Osteoblast (primary cell): ENCODE measurements at regions not wholly inside any gene's neighbourhood (a gene's known extent, or its start where the extent isn't known, plus 50 kb on each side); places are given as distances from the start of the nearest gene placed in this dataset.

Experiments
- DNase-seq: peaks from one replicate; pipeline ENCODE4 v3.0.0; 2011; ENCODE audit warnings: low spot score, mixed read lengths; ENCODE audit not compliant: insufficient read length; ENCODE audit errors: missing footprints
- H2AFZ ChIP-seq: 2 replicates; pipeline ENCODE4 v1.6.0; 2011; ENCODE audit warnings: mild to moderate bottlenecking, low read length
- H3K27ac ChIP-seq: 2 replicates; pipeline ENCODE4 v1.5.1; 2011; ENCODE audit warnings: mild to moderate bottlenecking, low read depth, low read length, moderate library complexity
- H3K27me3 ChIP-seq: 2 replicates; pipeline ENCODE4 v1.6.0; 2012; ENCODE audit warnings: mild to moderate bottlenecking, control low read depth, inconsistent platforms, low read length, moderate library complexity; ENCODE audit not compliant: insufficient read depth
- H3K36me3 ChIP-seq: 2 replicates; pipeline ENCODE4 v1.5.1; 2011; ENCODE audit warnings: mild to moderate bottlenecking, low read length, control low read depth, moderate library complexity; ENCODE audit not compliant: insufficient read depth
- H3K4me1 ChIP-seq: 2 replicates; pipeline ENCODE4 v1.5.1; 2011; ENCODE audit warnings: mild to moderate bottlenecking, low read length, control low read depth, moderate library complexity; ENCODE audit not compliant: insufficient read depth
- H3K4me2 ChIP-seq: 2 replicates; pipeline ENCODE4 v1.6.0; 2011; ENCODE audit warnings: mild to moderate bottlenecking, low read length; ENCODE audit not compliant: insufficient read depth
- H3K4me3 ChIP-seq: fragments of 200-600 bp; sonication (generic); 3 replicates; pipeline ENCODE4 v1.5.1; 2012; ENCODE audit warnings: mild to moderate bottlenecking, low read length, inconsistent platforms; ENCODE audit not compliant: insufficient read depth
- H3K79me2 ChIP-seq: 2 replicates; pipeline ENCODE4 v1.6.0; 2012; ENCODE audit warnings: mild to moderate bottlenecking, low read length, control low read depth, inconsistent platforms; ENCODE audit not compliant: insufficient read depth
- H3K9me3 ChIP-seq: 2 replicates; pipeline ENCODE4 v1.5.1; 2011; ENCODE audit warnings: low read depth, low read length, control low read depth
- H4K20me1 ChIP-seq: 2 replicates; pipeline ENCODE4 v1.6.0; 2012; ENCODE audit warnings: mild to moderate bottlenecking, low read length, control low read depth; ENCODE audit not compliant: insufficient read depth
- TF ChIP-seq, protein P1 (sequence below): IDR thresholded peaks from 2 replicates; pipeline ENCODE4 v1.5.1; 2011; ENCODE audit warnings: mild to moderate bottlenecking, low read depth, low read length, moderate library complexity; ENCODE audit errors: extremely low read depth

DNA sequence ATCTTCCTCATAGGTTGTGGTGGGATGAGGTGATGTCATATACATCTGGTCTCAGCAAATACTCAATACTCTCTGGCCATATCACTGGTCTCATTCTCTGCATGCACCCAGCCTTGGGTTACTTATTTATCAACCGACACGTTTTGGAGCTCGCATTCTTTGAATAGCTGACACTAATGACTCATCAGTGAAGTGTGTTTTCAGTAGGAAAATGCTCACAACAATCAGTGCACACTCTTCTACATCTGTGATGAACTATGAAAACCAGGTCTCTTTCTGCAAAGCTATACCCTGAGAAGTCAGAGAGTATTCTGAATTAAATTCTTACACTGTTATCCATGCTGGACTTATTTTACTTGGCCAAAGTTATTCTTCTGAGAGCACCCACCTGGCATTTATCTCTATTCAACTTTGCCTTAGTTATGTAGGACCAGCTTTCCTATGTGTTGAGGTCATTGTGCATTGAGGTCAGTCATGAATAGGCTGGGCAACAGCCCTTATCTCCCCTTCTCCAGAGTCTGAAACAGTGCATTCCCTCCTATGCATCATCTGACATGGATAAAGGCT, 58.7 kb upstream of the DHX15 start:
- no peak overlapping the region for H3K27ac ChIP-seq
- TF ChIP-seq, protein P1, sequence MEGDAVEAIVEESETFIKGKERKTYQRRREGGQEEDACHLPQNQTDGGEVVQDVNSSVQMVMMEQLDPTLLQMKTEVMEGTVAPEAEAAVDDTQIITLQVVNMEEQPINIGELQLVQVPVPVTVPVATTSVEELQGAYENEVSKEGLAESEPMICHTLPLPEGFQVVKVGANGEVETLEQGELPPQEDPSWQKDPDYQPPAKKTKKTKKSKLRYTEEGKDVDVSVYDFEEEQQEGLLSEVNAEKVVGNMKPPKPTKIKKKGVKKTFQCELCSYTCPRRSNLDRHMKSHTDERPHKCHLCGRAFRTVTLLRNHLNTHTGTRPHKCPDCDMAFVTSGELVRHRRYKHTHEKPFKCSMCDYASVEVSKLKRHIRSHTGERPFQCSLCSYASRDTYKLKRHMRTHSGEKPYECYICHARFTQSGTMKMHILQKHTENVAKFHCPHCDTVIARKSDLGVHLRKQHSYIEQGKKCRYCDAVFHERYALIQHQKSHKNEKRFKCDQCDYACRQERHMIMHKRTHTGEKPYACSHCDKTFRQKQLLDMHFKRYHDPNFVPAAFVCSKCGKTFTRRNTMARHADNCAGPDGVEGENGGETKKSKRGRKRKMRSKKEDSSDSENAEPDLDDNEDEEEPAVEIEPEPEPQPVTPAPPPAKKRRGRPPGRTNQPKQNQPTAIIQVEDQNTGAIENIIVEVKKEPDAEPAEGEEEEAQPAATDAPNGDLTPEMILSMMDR, result no peak

DNA sequence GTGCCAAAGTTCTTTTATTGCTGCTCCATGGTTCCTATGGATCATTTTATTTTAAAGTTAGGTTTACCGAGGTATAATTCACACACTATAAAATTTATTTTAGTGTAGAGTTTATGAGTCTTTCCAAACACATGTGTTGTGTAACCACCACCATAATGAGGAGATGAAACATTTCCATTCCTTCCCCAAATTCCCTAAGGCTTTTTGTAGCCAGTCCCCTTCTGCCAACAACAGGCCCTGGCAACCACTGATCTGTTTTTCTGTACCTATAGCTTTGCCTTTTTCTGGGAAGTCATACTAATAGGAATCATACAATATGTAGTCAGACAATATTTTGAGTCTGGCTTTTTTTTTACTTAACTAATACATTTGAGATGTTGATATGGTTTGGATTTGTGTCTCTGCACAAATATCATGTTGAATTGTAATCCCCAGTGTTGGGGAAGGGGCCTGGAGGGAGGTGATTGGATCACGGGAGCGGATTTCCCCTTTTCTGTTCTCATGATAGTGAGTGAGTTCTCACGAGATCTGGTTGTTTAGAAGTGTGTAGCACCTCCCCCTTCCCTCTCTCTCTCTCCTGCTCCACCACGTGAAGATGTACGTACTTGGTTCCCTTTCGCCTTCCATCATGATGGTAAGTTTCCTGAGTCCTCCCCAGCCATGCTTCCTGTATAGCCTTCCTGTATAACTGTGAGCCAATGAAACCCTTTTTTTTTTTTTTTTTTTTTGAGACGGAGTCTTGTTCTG, 59.6 kb upstream of the DHX15 start:
- Histone ChIP-seq H3K79me2 (no peaks in the 10 kb centered on the region), H2AFZ (no peak overlapping the region), H3K27ac (no peak overlapping the region), H3K9me3 (no peaks in the 10 kb centered on the region), H3K4me1 (peaks cover 6% of the 10 kb centered on the region), H4K20me1 (no peaks in the 10 kb centered on the region), H3K4me2 (no peak overlapping the region), H3K27me3 (peaks cover 5% of the 10 kb centered on the region), H3K4me3 (no peak overlapping the region), H3K36me3 (no peaks in the 10 kb centered on the region)
- TF ChIP-seq, protein P1, result no peak
- no peak for DNase-seq

More for the DNA sequence above, 58.7 kb upstream of the DHX15 start:
- Histone ChIP-seq H3K4me3 (no peak overlapping the region), H3K9me3 (no peaks in the 10 kb centered on the region), H3K79me2 (no peaks in the 10 kb centered on the region), H4K20me1 (no peaks in the 10 kb centered on the region), H3K4me2 (no peak overlapping the region), H3K36me3 (no peaks in the 10 kb centered on the region), H2AFZ (no peak overlapping the region), H3K27me3 (peaks cover 5% of the 10 kb centered on the region), H3K4me1 (peaks cover 6% of the 10 kb centered on the region)
- DNase-seq, result no peak

DNA sequence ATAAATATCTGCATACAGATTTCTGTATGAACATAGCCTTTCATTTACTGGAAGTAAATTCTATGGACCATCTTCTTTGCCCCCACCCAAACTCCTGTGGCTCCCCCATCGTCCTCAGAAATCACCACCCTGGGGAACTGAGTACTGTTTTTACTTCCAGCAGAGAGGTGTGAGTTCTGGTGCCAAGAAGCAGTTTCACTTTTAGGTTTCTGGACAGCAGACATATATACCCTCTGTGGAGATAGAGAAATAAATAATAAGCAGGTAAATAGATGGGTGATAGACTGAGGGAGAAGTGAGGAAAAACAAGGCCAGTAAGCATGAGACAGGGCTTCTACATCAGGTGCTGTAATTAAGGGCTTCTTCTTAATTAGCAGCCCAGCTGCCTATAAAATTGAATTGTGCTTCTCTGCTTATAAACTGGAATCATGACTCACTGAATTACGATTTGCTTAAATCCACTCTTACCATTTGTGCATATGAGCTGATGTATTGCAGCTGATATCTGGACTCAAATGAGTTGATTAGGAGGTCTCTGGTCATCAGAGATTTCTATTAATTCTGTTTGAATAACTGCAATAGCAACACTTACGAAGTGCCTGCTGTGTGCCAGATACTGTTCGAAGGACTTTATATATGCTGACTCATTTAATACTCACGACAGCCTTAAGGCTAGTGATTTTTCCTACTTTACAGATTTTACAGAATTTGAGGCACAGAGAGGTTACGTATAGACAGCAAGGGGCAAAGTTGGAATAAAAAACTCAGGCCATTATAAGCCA, 60.8 kb upstream of the DHX15 start:
- no peak overlapping the region for H3K27ac ChIP-seq
- TF ChIP-seq, protein P1, result no peak

More for the DNA sequence above, 60.8 kb upstream of the DHX15 start:
- H4K20me1 ChIP-seq, result no peaks in the 10 kb centered on the region
- H3K4me2 ChIP-seq, result peak overlapping the region; percentile 72
- H3K36me3 ChIP-seq, result no peaks in the 10 kb centered on the region
- no peaks in the 10 kb centered on the region for H3K79me2 ChIP-seq
- peaks cover 2% of the 10 kb centered on the region for H3K27me3 ChIP-seq
- H3K4me3 ChIP-seq, result peak overlapping the region; percentile 46
- H3K9me3 ChIP-seq, result no peaks in the 10 kb centered on the region
- no peak for DNase-seq
- H2AFZ ChIP-seq, result no peak overlapping the region
- H3K4me1 ChIP-seq, result peaks cover 6% of the 10 kb centered on the region
